ENCODE measurements at regions not wholly inside any gene's neighbourhood (a gene's known extent, or its start where the extent isn't known, plus 50 kb on each side); places are given as distances from the start of the nearest gene placed in this dataset.

DNA sequence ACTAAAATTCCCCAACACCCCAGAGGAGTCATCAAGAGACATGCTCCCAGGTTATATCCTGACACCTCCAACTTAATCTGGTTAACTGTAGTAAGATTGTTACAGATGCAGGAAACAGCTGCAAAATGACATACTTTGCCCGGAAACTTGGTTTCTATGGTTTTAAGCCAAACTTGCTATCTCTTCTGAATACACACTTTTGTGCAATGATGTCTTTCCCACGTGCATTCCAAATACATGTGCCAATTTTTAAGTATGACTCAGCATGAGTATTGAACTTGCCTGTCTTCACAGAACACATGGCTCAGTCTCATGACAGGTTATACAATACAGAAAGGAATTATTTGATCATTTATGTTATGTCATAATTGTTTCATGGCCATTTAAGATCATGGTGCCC lies 207.0 kb upstream of the DCBLD2 start:
- TF ChIP-seq, protein P1, sequence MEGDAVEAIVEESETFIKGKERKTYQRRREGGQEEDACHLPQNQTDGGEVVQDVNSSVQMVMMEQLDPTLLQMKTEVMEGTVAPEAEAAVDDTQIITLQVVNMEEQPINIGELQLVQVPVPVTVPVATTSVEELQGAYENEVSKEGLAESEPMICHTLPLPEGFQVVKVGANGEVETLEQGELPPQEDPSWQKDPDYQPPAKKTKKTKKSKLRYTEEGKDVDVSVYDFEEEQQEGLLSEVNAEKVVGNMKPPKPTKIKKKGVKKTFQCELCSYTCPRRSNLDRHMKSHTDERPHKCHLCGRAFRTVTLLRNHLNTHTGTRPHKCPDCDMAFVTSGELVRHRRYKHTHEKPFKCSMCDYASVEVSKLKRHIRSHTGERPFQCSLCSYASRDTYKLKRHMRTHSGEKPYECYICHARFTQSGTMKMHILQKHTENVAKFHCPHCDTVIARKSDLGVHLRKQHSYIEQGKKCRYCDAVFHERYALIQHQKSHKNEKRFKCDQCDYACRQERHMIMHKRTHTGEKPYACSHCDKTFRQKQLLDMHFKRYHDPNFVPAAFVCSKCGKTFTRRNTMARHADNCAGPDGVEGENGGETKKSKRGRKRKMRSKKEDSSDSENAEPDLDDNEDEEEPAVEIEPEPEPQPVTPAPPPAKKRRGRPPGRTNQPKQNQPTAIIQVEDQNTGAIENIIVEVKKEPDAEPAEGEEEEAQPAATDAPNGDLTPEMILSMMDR (conservative IDR thresholded peaks at IDR 0.05; ENCODE audit: low read length), result no peak
- no peak for TF ChIP-seq EZH2phosphoT487 (IDR thresholded peaks at IDR 0.05; ENCODE audit: borderline replicate concordance, low read depth, low read length)
